GM12891 (cell line): ENCODE measurements at regions not wholly inside any gene's neighbourhood (a gene's known extent, or its start where the extent isn't known, plus 50 kb on each side); places are given as distances from the start of the nearest gene placed in this dataset.

ENCODE experiments used
- PAX5 ChIP-seq: IDR thresholded peaks from 2 replicates; pipeline ENCODE4 v1.6.1; 2011; ENCODE audit warnings: low read length, moderate library complexity, mild to moderate bottlenecking; ENCODE audit not compliant: insufficient read depth, severe bottlenecking
- POLR2A ChIP-seq: IDR thresholded peaks from 2 replicates; pipeline ENCODE4 v1.6.1; 2011; ENCODE audit warnings: low read depth, low read length, control low read depth

DNA sequence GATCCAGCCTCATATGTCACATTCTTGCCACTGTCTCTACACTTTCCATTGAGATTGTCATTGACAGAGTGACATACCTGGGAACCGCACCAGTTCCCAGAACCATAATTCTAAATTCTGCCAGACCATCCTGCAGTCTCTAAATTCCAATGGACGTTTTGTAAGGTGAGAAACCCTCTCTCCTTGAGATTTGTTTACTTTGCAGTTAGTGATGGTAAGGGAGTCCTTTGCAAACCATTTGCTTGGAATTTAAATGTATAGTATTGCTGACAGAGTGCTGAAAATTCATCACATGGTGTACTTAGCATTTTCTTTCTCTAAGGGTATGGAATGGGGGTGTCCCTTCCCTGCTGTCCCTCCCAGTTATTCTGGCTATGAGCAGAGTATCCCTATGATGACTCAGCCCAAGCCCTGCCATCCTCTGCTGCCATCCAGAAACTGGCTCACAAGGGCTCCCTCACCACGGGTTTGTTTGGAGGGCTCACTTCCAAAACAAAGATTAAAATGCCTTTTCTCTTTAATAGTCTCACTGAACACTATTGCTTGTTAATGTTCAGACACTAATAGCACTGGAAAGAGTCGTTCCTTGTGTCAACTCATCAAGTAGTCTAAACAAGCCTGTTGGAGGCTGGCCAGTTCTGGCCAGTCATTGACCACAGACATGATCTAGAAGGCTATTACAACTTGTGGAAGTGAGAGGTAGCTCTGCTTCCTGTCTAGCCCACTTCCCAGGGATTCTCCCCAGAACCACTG is 129.0 kb upstream of the HMGA2 start:
- no peak for TF ChIP-seq POLR2A
- TF ChIP-seq PAX5: no peak
